ACC112 (cell line): ENCODE measurements at regions not wholly inside any gene's neighbourhood (a gene's known extent, or its start where the extent isn't known, plus 50 kb on each side); places are given as distances from the start of the nearest gene placed in this dataset.
A peak's percentile ranks its signal among the peaks of the same experiment; 100 is the strongest.

Experiments
- H2AFZ ChIP-seq: fragments of 200-600 bp; sonication (generic); one replicate; pipeline ENCODE4 v1.6.0; 2017; ENCODE audit warnings: antibody characterized with exemption, low read length; ENCODE audit not compliant: unreplicated experiment
- H3K27ac ChIP-seq: fragments of 200-600 bp; sonication (generic); 2 replicates; pipeline ENCODE4 v1.5.1; 2014; ENCODE audit warnings: low read depth, mild to moderate bottlenecking, antibody characterized with exemption, low read length, moderate library complexity
- H3K27me3 ChIP-seq: fragments of 200-600 bp; sonication (generic); 2 replicates; pipeline ENCODE4 v1.6.1; 2014; ENCODE audit warnings: mild to moderate bottlenecking, antibody characterized with exemption, low read length, moderate library complexity, mixed read lengths; ENCODE audit not compliant: insufficient read depth
- H3K36me3 ChIP-seq: fragments of 200-600 bp; sonication (generic); 2 replicates; pipeline ENCODE4 v1.6.1; 2016; ENCODE audit warnings: mild to moderate bottlenecking, antibody characterized with exemption, low read length, moderate library complexity, mixed read lengths; ENCODE audit not compliant: insufficient read depth
- H3K4me1 ChIP-seq: fragments of 200-600 bp; sonication (generic); one replicate; pipeline ENCODE4 v1.6.1; 2016; ENCODE audit warnings: low read length, mixed read lengths; ENCODE audit not compliant: insufficient read depth, unreplicated experiment, control insufficient read depth
- H3K4me3 ChIP-seq: fragments of 200-600 bp; sonication (generic); 2 replicates; pipeline ENCODE4 v1.5.1; 2014; ENCODE audit warnings: mild to moderate bottlenecking, low read depth, low read length
- H3K79me2 ChIP-seq: fragments of 200-600 bp; sonication (generic); one replicate; pipeline ENCODE4 v1.6.0; 2016; ENCODE audit warnings: low read length; ENCODE audit not compliant: control insufficient read depth, unreplicated experiment, insufficient read depth

GRCh38 chr12:43120150-43120549, 431.9 kb downstream of the ADAMTS20 start:
- no peaks in the 10 kb centered on the region for H3K36me3 ChIP-seq
- H3K27me3 ChIP-seq, result no peaks in the 10 kb centered on the region
- no peak overlapping the region for H3K27ac ChIP-seq
- H2AFZ ChIP-seq, result no peak overlapping the region
- H3K79me2 ChIP-seq, result no peaks in the 10 kb centered on the region
- H3K4me3 ChIP-seq, result no peak overlapping the region
- H3K4me1 ChIP-seq, result no peaks in the 10 kb centered on the region

- H3K4me3 ChIP-seq, result no peak overlapping the region
- no peaks in the 10 kb centered on the region for H3K36me3 ChIP-seq
- no peaks in the 10 kb centered on the region for H3K4me1 ChIP-seq
- no peak overlapping the region for H2AFZ ChIP-seq
- no peaks in the 10 kb centered on the region for H3K79me2 ChIP-seq
- no peak overlapping the region for H3K27ac ChIP-seq
- H3K27me3 ChIP-seq, result no peaks in the 10 kb centered on the region
Measured at GRCh38 chr12:43118881-43119280, 433.1 kb downstream of the ADAMTS20 start.

- no peaks in the 10 kb centered on the region for H3K79me2 ChIP-seq
- no peak overlapping the region for H3K27ac ChIP-seq
- no peaks in the 10 kb centered on the region for H3K4me1 ChIP-seq
- no peak overlapping the region for H2AFZ ChIP-seq
- H3K4me3 ChIP-seq, result no peak overlapping the region
- no peaks in the 10 kb centered on the region for H3K27me3 ChIP-seq
- no peaks in the 10 kb centered on the region for H3K36me3 ChIP-seq
Measured at GRCh38 chr12:43118234-43118633, 433.8 kb downstream of the ADAMTS20 start.

GRCh38 chr12:43117226-43117930, 434.6 kb downstream of the ADAMTS20 start:
- H3K79me2 ChIP-seq, result no peaks in the 10 kb centered on the region
- H3K27me3 ChIP-seq, result no peaks in the 10 kb centered on the region
- no peak overlapping the region for H2AFZ ChIP-seq
- no peaks in the 10 kb centered on the region for H3K4me1 ChIP-seq
- no peak overlapping the region for H3K4me3 ChIP-seq
- no peaks in the 10 kb centered on the region for H3K36me3 ChIP-seq
- H3K27ac ChIP-seq, result no peak overlapping the region

- Histone ChIP-seq H3K27me3 (no peaks in the 10 kb centered on the region), H3K36me3 (no peaks in the 10 kb centered on the region), H3K4me1 (no peaks in the 10 kb centered on the region), H3K79me2 (no peaks in the 10 kb centered on the region), H3K27ac (no peak overlapping the region), H2AFZ (no peak overlapping the region), H3K4me3 (no peak overlapping the region)
Measured at GRCh38 chr12:43115441-43116160, 436.4 kb downstream of the ADAMTS20 start.

- Histone ChIP-seq H2AFZ (no peak overlapping the region), H3K27me3 (no peaks in the 10 kb centered on the region), H3K4me1 (no peaks in the 10 kb centered on the region), H3K36me3 (no peaks in the 10 kb centered on the region), H3K79me2 (no peaks in the 10 kb centered on the region), H3K4me3 (no peak overlapping the region), H3K27ac (no peak overlapping the region)
Measured at GRCh38 chr12:43114316-43114715, 437.7 kb downstream of the ADAMTS20 start.

- H3K4me1 ChIP-seq, result no peaks in the 10 kb centered on the region
- H2AFZ ChIP-seq, result no peak overlapping the region
- H3K36me3 ChIP-seq, result no peaks in the 10 kb centered on the region
- no peaks in the 10 kb centered on the region for H3K79me2 ChIP-seq
- H3K27me3 ChIP-seq, result no peaks in the 10 kb centered on the region
- H3K27ac ChIP-seq, result no peak overlapping the region
- H3K4me3 ChIP-seq, result no peak overlapping the region
Measured at GRCh38 chr12:43113616-43114015, 438.4 kb downstream of the ADAMTS20 start.

GRCh38 chr12:43113135-43113534, 438.9 kb downstream of the ADAMTS20 start:
- H3K27me3 ChIP-seq, result no peaks in the 10 kb centered on the region

GRCh38 chr12:43112101-43112920, 439.7 kb downstream of the ADAMTS20 start:
- H3K4me1 ChIP-seq, result no peaks in the 10 kb centered on the region
- no peak overlapping the region for H3K27ac ChIP-seq
- no peak overlapping the region for H3K4me3 ChIP-seq
- H3K79me2 ChIP-seq, result no peaks in the 10 kb centered on the region
- H2AFZ ChIP-seq, result no peak overlapping the region
- no peaks in the 10 kb centered on the region for H3K36me3 ChIP-seq
- no peaks in the 10 kb centered on the region for H3K27me3 ChIP-seq

More at GRCh38 chr12:43113135-43113534, 438.9 kb downstream of the ADAMTS20 start:
- Histone ChIP-seq H3K36me3 (no peaks in the 10 kb centered on the region), H3K79me2 (no peaks in the 10 kb centered on the region), H3K4me1 (no peaks in the 10 kb centered on the region), H2AFZ (no peak overlapping the region), H3K27ac (no peak overlapping the region), H3K4me3 (no peak overlapping the region)

GRCh38 chr12:43111608-43112007, 440.4 kb downstream of the ADAMTS20 start:
- no peaks in the 10 kb centered on the region for H3K4me1 ChIP-seq
- H3K36me3 ChIP-seq, result no peaks in the 10 kb centered on the region
- H3K79me2 ChIP-seq, result no peaks in the 10 kb centered on the region
- no peaks in the 10 kb centered on the region for H3K27me3 ChIP-seq
- H3K4me3 ChIP-seq, result no peak overlapping the region
- peak overlapping the region; percentile 50 for H2AFZ ChIP-seq
- no peak overlapping the region for H3K27ac ChIP-seq
